ENCODE measurements at regions not wholly inside any gene's neighbourhood (a gene's known extent, or its start where the extent isn't known, plus 50 kb on each side); places are given as distances from the start of the nearest gene placed in this dataset.

GRCh38 chr10:109037978-109038377 lies 885.3 kb downstream of the XPNPEP1 start:
- TF ChIP-seq, protein P1, sequence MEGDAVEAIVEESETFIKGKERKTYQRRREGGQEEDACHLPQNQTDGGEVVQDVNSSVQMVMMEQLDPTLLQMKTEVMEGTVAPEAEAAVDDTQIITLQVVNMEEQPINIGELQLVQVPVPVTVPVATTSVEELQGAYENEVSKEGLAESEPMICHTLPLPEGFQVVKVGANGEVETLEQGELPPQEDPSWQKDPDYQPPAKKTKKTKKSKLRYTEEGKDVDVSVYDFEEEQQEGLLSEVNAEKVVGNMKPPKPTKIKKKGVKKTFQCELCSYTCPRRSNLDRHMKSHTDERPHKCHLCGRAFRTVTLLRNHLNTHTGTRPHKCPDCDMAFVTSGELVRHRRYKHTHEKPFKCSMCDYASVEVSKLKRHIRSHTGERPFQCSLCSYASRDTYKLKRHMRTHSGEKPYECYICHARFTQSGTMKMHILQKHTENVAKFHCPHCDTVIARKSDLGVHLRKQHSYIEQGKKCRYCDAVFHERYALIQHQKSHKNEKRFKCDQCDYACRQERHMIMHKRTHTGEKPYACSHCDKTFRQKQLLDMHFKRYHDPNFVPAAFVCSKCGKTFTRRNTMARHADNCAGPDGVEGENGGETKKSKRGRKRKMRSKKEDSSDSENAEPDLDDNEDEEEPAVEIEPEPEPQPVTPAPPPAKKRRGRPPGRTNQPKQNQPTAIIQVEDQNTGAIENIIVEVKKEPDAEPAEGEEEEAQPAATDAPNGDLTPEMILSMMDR (IDR thresholded peaks at IDR 0.05 in 8 of 11, conservative IDR thresholded peaks at IDR 0.05 in 3 of 11): no peak
- TF ChIP-seq POLR2AphosphoS5 (IDR thresholded peaks at IDR 0.05) (no peak), POLR2A (IDR thresholded peaks at IDR 0.05) (no peak)

All from spleen (tissue), 7 donors.